HEK293T (cell line): ENCODE measurements at regions not wholly inside any gene's neighbourhood (a gene's known extent, or its start where the extent isn't known, plus 50 kb on each side); places are given as distances from the start of the nearest gene placed in this dataset.

Experiments
- BHLHE40 ChIP-seq: fragments of 450-650 bp; IDR thresholded peaks from 2 replicates; pipeline ENCODE4 v1.6.1; 2016; ENCODE audit warnings: mild to moderate bottlenecking, moderate library complexity, borderline replicate concordance
- FOXA1 ChIP-seq: fragments of 450-650 bp; IDR thresholded peaks from 2 replicates; pipeline ENCODE4 v1.6.1; 2016; ENCODE audit warnings: mild to moderate bottlenecking
- HDGF ChIP-seq: fragments of 450-650 bp; IDR thresholded peaks from 2 replicates; pipeline ENCODE4 v1.6.1; 2017; ENCODE audit warnings: antibody characterized with exemption, borderline replicate concordance
- LEF1 ChIP-seq: fragments of 450-650 bp; IDR thresholded peaks from 2 replicates; pipeline ENCODE4 v1.6.1; 2017; ENCODE audit warnings: mild to moderate bottlenecking, borderline replicate concordance
- NFRKB ChIP-seq: fragments of 450-650 bp; IDR thresholded peaks from 2 replicates; pipeline ENCODE4 v1.6.1; 2016; ENCODE audit warnings: mild to moderate bottlenecking, moderate library complexity
- SP1 ChIP-seq: fragments of 450-650 bp; IDR thresholded peaks from 2 replicates; pipeline ENCODE4 v1.6.1; 2017
- TARDBP ChIP-seq: fragments of 450-650 bp; IDR thresholded peaks from 2 replicates; pipeline ENCODE4 v1.6.1; 2016
- ZNF384 ChIP-seq: fragments of 450-650 bp; IDR thresholded peaks from 2 replicates; pipeline ENCODE4 v1.6.1; 2016

DNA sequence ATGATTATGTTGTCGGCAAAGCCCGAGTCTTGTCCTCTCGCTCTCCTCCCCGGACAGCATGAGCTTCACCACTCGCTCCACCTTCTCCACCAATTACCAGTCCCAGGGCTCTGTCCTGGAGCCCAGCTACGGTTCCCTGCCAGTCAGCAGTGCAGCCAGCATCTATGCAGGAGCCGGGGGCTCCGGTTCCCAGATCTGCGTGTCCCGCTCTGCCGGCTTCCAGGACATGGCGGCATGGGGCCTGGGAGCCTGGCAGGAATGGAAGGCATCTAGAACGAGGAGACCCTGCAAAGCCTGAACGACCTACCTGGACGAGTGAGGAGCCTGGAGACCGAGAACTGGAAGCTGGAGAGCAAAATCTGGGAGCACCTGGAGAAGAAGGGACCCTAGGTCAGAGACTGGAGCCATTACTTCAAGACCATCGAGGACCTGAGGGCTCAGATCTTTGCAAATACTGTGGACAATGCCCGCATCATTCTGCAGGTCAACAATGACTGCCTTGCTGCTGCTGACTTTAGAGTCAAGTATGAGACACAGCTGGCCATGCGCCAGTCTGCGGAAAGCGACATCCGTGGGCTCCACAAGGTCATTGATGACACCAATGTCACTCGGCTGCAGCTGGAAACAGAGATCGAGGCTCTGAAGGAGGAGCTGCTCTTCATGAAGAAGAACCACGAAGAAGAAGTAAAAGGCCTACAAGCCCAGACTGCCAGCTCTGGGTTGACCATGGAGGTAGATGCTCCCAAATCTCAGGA lies 101.3 kb upstream of the MAN2A1 start:
- TF ChIP-seq TARDBP, result no peak
- no peak for TF ChIP-seq ZNF384
- no peak for TF ChIP-seq FOXA1
- TF ChIP-seq SP1, result no peak
- TF ChIP-seq NFRKB, result no peak
- TF ChIP-seq BHLHE40, result no peak
- TF ChIP-seq HDGF, result no peak
- no peak for TF ChIP-seq LEF1
